HepG2 (cell line): ENCODE measurements at regions not wholly inside any gene's neighbourhood (a gene's known extent, or its start where the extent isn't known, plus 50 kb on each side); places are given as distances from the start of the nearest gene placed in this dataset.

Source experiments
- ATAC-seq: fragments of 200-7000 bp; cut with Tn5 transposase; 3 replicates; pipeline ENCODE4 v1.9.1; 2020; ENCODE audit warnings: mild to moderate bottlenecking, moderate library complexity
- BruUV-seq: library from RNA; stranded (reverse); fragments of 400-500 nt; replicated peaks from 2 replicates; lab custom pipeline; 2021; lab: Mats Ljungman, UMichigan
- CTCF ChIA-PET: fragments of 300-600 bp; formaldehyde crosslinking; extraction: SDS; loops from one replicate; lab custom pipeline; 2021; ENCODE audit warnings: low total read pairs, inconsistent platforms, low intra/inter-chr PET ratio; lab: Yijun Ruan, JAX
- POLR2A ChIA-PET: fragments of 350-600 bp; sonication (Branson Sonifier 250); formaldehyde crosslinking; loops from one replicate; lab custom pipeline; 2020; ENCODE audit warnings: antibody characterized with exemption, inconsistent platforms; lab: Yijun Ruan, JAX
- DNase-seq: peaks from one replicate; pipeline ENCODE4 v3.0.0-alpha.2; 2015; ENCODE audit warnings: low spot score
- FAIRE-seq: peaks from 3 replicates; lab custom pipeline; 2011; peaks lifted over from hg19 to GRCh38; lab: Jason Lieb, UNC
- H2AFZ ChIP-seq: one replicate; pipeline ENCODE4 v1.6.1; 2011; ENCODE audit warnings: low read length, inconsistent platforms
- H3K27ac ChIP-seq: fragments of 300-600 bp; 3 replicates; pipeline ENCODE4 v1.8.0; 2011; ENCODE audit warnings: mixed run types, mild to moderate bottlenecking, mixed read lengths, low read length, inconsistent platforms; ENCODE audit not compliant: insufficient read depth; ENCODE audit errors: extremely low read length
- H3K27me3 ChIP-seq, 2 experiments: fragments of 200-600 bp in 1 of 2; 2 replicates in 1 of 2; 3 replicates in 1 of 2; pipeline versions ENCODE4 v1.6.0 to v1.8.0; 2011; ENCODE audit warnings: low read length in 2 of 2, mild to moderate bottlenecking in 2 of 2, moderate library complexity in 2 of 2, inconsistent platforms in 1 of 2; ENCODE audit not compliant: insufficient read depth in 2 of 2, control insufficient read depth in 1 of 2
- H3K36me3 ChIP-seq, 2 experiments: fragments of 200-600 bp in 1 of 2; replicated peaks in 1 of 2; 2 replicates in 1 of 2; 3 replicates in 1 of 2; pipeline versions ENCODE4 v1.5.1 to v1.8.0; 2011; ENCODE audit warnings: low read length in 2 of 2, inconsistent platforms in 1 of 2; ENCODE audit not compliant: insufficient read depth in 2 of 2, control insufficient read depth in 1 of 2
- H3K4me1 ChIP-seq: 2 replicates; pipeline ENCODE4 v1.5.1; 2012; ENCODE audit warnings: low read length, inconsistent platforms; ENCODE audit not compliant: insufficient read depth
- H3K4me2 ChIP-seq: 2 replicates; pipeline ENCODE4 v1.6.0; 2011; ENCODE audit warnings: low read depth, low read length, inconsistent platforms
- H3K4me3 ChIP-seq, 3 experiments: fragments of 200-600 bp in 1 of 3; sonication (generic), shearing (Covaris generic) in 1 of 3; replicated peaks in 1 of 3; 2 replicates each; pipeline ENCODE4 v1.5.1; 2011 to 2016; ENCODE audit warnings: low read length in 3 of 3, inconsistent platforms in 2 of 3, low read depth in 2 of 3, mild to moderate bottlenecking in 2 of 3, control low read depth in 1 of 3, mixed read lengths in 1 of 3; ENCODE audit not compliant: insufficient read depth in 1 of 3
- H3K79me2 ChIP-seq: one replicate; pipeline ENCODE4 v1.6.1; 2011; ENCODE audit warnings: low read length, inconsistent platforms; ENCODE audit not compliant: insufficient read depth
- H3K9ac ChIP-seq: 2 replicates; pipeline ENCODE4 v1.6.0; 2011; ENCODE audit warnings: mild to moderate bottlenecking, low read depth, low read length, inconsistent platforms; ENCODE audit not compliant: insufficient read depth
- H3K9me3 ChIP-seq: 2 replicates; pipeline ENCODE4 v1.5.1; 2012; ENCODE audit warnings: mild to moderate bottlenecking, low read length
- H4K20me1 ChIP-seq: 2 replicates; pipeline ENCODE4 v1.6.0; 2011; ENCODE audit warnings: inconsistent platforms, mild to moderate bottlenecking, low read length, moderate library complexity; ENCODE audit not compliant: insufficient read depth
- BRCA1 ChIP-seq: sonication (generic); formaldehyde crosslinking; IDR thresholded peaks from 2 replicates; pipeline ENCODE4 v1.4.0; 2020; ENCODE audit warnings: missing genetic modification reagents
- CEBPG ChIP-seq: IDR thresholded peaks from 2 replicates; pipeline ENCODE4 v1.6.1; 2016
- PHF20 ChIP-seq: sonication (generic); formaldehyde crosslinking; IDR thresholded peaks from 2 replicates; pipeline ENCODE4 v1.5.0; 2020; ENCODE audit warnings: mild to moderate bottlenecking, missing genetic modification reagents
- SRY ChIP-seq: sonication (generic); formaldehyde crosslinking; IDR thresholded peaks from 2 replicates; pipeline ENCODE4 v1.8.0; 2022; ENCODE audit warnings: mild to moderate bottlenecking, missing genetic modification reagents
- ZNF274 ChIP-seq: sonication (generic); formaldehyde crosslinking; IDR thresholded peaks from 2 replicates; pipeline ENCODE4 v1.5.1; 2020; ENCODE audit warnings: mild to moderate bottlenecking, missing genetic modification reagents
- ZNF441 ChIP-seq: sonication (generic); formaldehyde crosslinking; IDR thresholded peaks from 2 replicates; pipeline ENCODE4 v1.7.0; 2021; ENCODE audit warnings: missing genetic modification reagents, borderline replicate concordance
- ZNF607 ChIP-seq: sonication (generic); formaldehyde crosslinking; IDR thresholded peaks from 2 replicates; pipeline ENCODE4 v1.5.1; 2020; ENCODE audit warnings: missing genetic modification reagents, mild to moderate bottlenecking, borderline replicate concordance
- ZNF619 ChIP-seq: sonication (generic); formaldehyde crosslinking; IDR thresholded peaks from 2 replicates; pipeline ENCODE4 v1.4.0; 2020; ENCODE audit warnings: mild to moderate bottlenecking, missing genetic modification reagents
- WGBS: methylation state at CpG from one replicate; pipeline ENCODE4 v1.1.6; 2017; ENCODE audit warnings: low lambda C conversion rate; 5-methylcytosine and 5-hydroxymethylcytosine counted together
- in situ Hi-C: cut with HindIII; loops from 2 replicates; pipeline ENCODE4 v1.10.0; 2017; ENCODE audit warnings: low pct_unique_long_range_greater_than_20kb; ENCODE audit not compliant: extremely low pct_ligation_motif_present
- intact Hi-C: fragments of 100-400 bp; cut with micrococcal nuclease; formaldehyde crosslinking; loops from one replicate; pipeline ENCODE4 v1.10.0; 2022; ENCODE audit not compliant: unreplicated experiment
- TF ChIP-seq, protein P1 (sequence below): sonication (generic); formaldehyde crosslinking; IDR thresholded peaks from 2 replicates; pipeline ENCODE4 v1.8.0; 2022; ENCODE audit warnings: missing genetic modification reagents, low read depth, mild to moderate bottlenecking, borderline replicate concordance
- TF ChIP-seq, protein P2 (sequence below): sonication (generic); IDR thresholded peaks from 2 replicates; pipeline ENCODE4 v1.6.1; 2016; ENCODE audit warnings: low read depth, borderline replicate concordance
- TF ChIP-seq, protein P3 (sequence below): sonication (generic); formaldehyde crosslinking; IDR thresholded peaks from 2 replicates; pipeline ENCODE4 v1.8.0; 2022; ENCODE audit warnings: mild to moderate bottlenecking, missing genetic modification reagents, borderline replicate concordance
- TF ChIP-seq, protein P4 (sequence below): sonication (generic); formaldehyde crosslinking; conservative IDR thresholded peaks from 2 replicates; pipeline ENCODE4 v1.4.0; 2020; ENCODE audit warnings: missing genetic modification reagents
- TF ChIP-seq, protein P5 (sequence below): sonication (generic); formaldehyde crosslinking; IDR thresholded peaks from 2 replicates; pipeline ENCODE4 v1.5.1; 2020; ENCODE audit warnings: mild to moderate bottlenecking, missing genetic modification reagents, borderline replicate concordance
- TF ChIP-seq, protein P6 (sequence below): sonication (generic); formaldehyde crosslinking; IDR thresholded peaks from 2 replicates; pipeline ENCODE4 v1.8.0; 2022; ENCODE audit warnings: mild to moderate bottlenecking, missing genetic modification reagents, moderate library complexity

DNA sequence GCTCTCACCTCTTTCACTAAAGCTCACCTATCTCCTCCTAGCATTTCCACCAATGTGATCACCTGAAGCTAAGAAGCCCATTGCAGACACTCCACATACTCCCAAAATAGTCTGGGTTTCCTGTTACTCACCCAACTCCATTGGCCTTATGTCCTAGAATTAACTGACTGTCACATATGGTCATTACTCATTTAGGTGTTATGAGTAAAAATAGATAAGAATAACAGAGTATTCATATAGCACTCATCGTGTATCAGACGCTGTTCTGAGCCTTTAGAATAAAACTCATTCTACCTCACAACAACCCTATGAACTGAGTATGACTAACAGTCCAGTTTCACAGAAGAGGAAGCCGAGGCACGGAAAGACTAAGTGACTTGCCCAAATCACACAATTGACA is 174.2 kb upstream of the NPVF start (continued):
- TF ChIP-seq SRY (CRISPR knock-in tag) (no peak), ZNF607 (CRISPR knock-in tag) (no peak), CEBPG (CRISPR knock-in tag) (no peak)
- TF ChIP-seq, protein P1, sequence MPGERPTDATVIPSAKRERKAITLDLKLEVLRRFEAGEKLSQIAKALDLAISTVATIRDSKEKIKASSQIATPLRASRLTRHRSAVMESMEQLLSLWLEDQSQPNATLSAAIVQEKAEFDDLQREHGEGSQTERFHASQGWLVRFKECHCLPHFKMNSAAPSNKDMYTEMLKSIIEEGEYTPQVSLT (CRISPR knock-in tag) = no peak

DNA sequence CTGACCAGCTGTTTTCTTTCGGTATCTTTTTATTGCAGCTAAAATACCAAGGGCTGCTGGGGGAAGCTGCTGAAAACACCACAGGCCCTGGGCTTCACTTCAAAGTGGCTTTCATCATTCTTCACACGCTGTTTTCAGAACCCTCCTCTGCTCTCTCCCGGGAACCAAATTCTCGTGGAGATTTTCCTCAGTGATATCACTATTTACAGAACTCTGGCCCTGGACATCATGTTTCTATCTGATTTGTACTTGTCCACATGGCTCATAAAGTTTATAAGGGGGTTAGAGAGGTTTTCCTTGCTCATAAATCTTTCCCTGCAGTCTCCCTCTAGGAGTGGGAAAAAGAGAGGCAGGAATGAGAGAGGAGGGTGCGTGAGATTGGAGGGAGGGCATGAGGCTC is 177.4 kb upstream of the NPVF start:
- Histone ChIP-seq H3K27me3 (peaks cover 0 to 25% of the 10 kb centered on the region in 2 experiments; a peak in 3 of 5 replicates), H3K9ac (no peak overlapping the region), H2AFZ (no peak overlapping the region), H3K4me2 (no peak overlapping the region), H4K20me1 (no peaks in the 10 kb centered on the region), H3K9me3 (no peaks in the 10 kb centered on the region), H3K4me3 (no peak overlapping the region), H3K79me2 (no peaks in the 10 kb centered on the region), H3K27ac (no peak overlapping the region), H3K4me1 (no peaks in the 10 kb centered on the region), H3K36me3 (no peaks in the 10 kb centered on the region)
- FAIRE-seq = no peak
- ATAC-seq = no peak
- ChIA-PET POLR2A (no interaction called here), CTCF (no interaction called here)
- intact Hi-C loops (no loop called here), in situ Hi-C loops (no loop called here)
- no peak for DNase-seq
- 28% methylated on average over 5 of the region's 5 CpGs for WGBS
- BruUV-seq = no TSS peak
- TF ChIP-seq BRCA1 (CRISPR knock-in tag) (no peak), ZNF441 (CRISPR knock-in tag) (no peak), PHF20 (CRISPR knock-in tag) (no peak), ZNF619 (CRISPR knock-in tag) (no peak), ZNF274 (CRISPR knock-in tag) (no peak)
- TF ChIP-seq, protein P2, sequence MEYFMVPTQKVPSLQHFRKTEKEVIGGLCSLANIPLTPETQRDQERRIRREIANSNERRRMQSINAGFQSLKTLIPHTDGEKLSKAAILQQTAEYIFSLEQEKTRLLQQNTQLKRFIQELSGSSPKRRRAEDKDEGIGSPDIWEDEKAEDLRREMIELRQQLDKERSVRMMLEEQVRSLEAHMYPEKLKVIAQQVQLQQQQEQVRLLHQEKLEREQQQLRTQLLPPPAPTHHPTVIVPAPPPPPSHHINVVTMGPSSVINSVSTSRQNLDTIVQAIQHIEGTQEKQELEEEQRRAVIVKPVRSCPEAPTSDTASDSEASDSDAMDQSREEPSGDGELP = no peak
- TF ChIP-seq, protein P3, sequence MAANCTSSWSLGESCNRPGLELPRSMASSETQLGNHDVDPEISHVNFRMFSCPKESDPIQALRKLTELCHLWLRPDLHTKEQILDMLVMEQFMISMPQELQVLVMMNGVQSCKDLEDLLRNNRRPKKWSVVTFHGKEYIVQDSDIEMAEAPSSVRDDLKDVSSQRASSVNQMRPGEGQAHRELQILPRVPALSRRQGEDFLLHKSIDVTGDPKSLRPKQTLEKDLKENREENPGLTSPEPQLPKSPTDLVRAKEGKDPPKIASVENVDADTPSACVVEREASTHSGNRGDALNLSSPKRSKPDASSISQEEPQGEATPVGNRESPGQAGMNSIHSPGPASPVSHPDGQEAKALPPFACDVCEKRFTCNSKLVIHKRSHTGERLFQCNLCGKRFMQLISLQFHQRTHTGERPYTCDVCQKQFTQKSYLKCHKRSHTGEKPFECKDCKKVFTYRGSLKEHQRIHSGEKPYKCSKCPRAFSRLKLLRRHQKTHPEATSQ (CRISPR knock-in tag) = no peak
- TF ChIP-seq, protein P4, sequence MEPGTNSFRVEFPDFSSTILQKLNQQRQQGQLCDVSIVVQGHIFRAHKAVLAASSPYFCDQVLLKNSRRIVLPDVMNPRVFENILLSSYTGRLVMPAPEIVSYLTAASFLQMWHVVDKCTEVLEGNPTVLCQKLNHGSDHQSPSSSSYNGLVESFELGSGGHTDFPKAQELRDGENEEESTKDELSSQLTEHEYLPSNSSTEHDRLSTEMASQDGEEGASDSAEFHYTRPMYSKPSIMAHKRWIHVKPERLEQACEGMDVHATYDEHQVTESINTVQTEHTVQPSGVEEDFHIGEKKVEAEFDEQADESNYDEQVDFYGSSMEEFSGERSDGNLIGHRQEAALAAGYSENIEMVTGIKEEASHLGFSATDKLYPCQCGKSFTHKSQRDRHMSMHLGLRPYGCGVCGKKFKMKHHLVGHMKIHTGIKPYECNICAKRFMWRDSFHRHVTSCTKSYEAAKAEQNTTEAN (CRISPR knock-in tag) = no peak
- TF ChIP-seq, protein P5, sequence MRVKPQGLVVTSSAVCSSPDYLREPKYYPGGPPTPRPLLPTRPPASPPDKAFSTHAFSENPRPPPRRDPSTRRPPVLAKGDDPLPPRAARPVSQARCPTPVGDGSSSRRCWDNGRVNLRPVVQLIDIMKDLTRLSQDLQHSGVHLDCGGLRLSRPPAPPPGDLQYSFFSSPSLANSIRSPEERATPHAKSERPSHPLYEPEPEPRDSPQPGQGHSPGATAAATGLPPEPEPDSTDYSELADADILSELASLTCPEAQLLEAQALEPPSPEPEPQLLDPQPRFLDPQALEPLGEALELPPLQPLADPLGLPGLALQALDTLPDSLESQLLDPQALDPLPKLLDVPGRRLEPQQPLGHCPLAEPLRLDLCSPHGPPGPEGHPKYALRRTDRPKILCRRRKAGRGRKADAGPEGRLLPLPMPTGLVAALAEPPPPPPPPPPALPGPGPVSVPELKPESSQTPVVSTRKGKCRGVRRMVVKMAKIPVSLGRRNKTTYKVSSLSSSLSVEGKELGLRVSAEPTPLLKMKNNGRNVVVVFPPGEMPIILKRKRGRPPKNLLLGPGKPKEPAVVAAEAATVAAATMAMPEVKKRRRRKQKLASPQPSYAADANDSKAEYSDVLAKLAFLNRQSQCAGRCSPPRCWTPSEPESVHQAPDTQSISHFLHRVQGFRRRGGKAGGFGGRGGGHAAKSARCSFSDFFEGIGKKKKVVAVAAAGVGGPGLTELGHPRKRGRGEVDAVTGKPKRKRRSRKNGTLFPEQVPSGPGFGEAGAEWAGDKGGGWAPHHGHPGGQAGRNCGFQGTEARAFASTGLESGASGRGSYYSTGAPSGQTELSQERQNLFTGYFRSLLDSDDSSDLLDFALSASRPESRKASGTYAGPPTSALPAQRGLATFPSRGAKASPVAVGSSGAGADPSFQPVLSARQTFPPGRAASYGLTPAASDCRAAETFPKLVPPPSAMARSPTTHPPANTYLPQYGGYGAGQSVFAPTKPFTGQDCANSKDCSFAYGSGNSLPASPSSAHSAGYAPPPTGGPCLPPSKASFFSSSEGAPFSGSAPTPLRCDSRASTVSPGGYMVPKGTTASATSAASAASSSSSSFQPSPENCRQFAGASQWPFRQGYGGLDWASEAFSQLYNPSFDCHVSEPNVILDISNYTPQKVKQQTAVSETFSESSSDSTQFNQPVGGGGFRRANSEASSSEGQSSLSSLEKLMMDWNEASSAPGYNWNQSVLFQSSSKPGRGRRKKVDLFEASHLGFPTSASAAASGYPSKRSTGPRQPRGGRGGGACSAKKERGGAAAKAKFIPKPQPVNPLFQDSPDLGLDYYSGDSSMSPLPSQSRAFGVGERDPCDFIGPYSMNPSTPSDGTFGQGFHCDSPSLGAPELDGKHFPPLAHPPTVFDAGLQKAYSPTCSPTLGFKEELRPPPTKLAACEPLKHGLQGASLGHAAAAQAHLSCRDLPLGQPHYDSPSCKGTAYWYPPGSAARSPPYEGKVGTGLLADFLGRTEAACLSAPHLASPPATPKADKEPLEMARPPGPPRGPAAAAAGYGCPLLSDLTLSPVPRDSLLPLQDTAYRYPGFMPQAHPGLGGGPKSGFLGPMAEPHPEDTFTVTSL = no peak
- TF ChIP-seq, protein P6, sequence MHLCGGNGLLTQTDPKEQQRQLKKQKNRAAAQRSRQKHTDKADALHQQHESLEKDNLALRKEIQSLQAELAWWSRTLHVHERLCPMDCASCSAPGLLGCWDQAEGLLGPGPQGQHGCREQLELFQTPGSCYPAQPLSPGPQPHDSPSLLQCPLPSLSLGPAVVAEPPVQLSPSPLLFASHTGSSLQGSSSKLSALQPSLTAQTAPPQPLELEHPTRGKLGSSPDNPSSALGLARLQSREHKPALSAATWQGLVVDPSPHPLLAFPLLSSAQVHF (CRISPR knock-in tag) = no peak
